ENCODE measurements at regions not wholly inside any gene's neighbourhood (a gene's known extent, or its start where the extent isn't known, plus 50 kb on each side); places are given as distances from the start of the nearest gene placed in this dataset.

DNA sequence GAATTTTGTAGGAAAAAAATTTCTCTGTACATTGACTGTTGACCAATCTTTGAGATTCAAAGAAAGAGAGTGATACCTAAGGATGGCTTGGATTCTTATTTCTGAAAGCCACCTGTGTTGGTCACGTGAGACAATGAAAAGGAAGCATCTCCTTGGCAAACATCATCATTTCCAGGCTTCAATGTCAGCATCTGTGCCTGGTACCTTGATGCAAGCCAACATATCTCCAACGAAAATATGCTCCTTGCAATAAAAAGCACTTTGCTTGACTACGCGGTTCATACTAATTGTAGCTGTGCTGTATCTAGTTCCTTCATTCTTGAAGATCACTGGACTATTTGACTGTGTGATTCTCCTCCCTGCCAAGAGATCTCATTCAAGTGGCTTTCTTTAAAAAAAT, 503.4 kb upstream of the PSMD7 start:
- TF ChIP-seq ZNF143 (CRISPR knock-in tag; IDR thresholded peaks at IDR 0.05) (no peak), BRD4 (CRISPR knock-in tag; IDR thresholded peaks at IDR 0.05) (no peak), GTF2F1 (IDR thresholded peaks at IDR 0.05; ENCODE audit: low read length) (no peak), CHD4 (IDR thresholded peaks at IDR 0.05; ENCODE audit: borderline replicate concordance, low read length) (no peak), SP1 (IDR thresholded peaks at IDR 0.05) (no peak), SP1 (CRISPR knock-in tag; IDR thresholded peaks at IDR 0.05) (no peak), HCFC1 (IDR thresholded peaks at IDR 0.05; ENCODE audit: low read depth, low read length) (no peak), RFX5 (IDR thresholded peaks at IDR 0.05; ENCODE audit: low read depth, low read length) (no peak), GABPB1 (CRISPR knock-in tag; IDR thresholded peaks at IDR 0.05) (no peak), DMAP1 (CRISPR knock-in tag; IDR thresholded peaks at IDR 0.05) (no peak), HNRNPUL1 (IDR thresholded peaks at IDR 0.05; ENCODE audit: low read depth, low read length) (no peak), ZNF883 (CRISPR knock-in tag; IDR thresholded peaks at IDR 0.05; ENCODE audit: not compliant biosample characterization) (no peak)
- TF ChIP-seq, protein P1, sequence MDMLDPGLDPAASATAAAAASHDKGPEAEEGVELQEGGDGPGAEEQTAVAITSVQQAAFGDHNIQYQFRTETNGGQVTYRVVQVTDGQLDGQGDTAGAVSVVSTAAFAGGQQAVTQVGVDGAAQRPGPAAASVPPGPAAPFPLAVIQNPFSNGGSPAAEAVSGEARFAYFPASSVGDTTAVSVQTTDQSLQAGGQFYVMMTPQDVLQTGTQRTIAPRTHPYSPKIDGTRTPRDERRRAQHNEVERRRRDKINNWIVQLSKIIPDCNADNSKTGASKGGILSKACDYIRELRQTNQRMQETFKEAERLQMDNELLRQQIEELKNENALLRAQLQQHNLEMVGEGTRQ (IDR thresholded peaks at IDR 0.05; ENCODE audit: low read depth, low read length): no peak
- TF ChIP-seq, protein P1 (CRISPR knock-in tag; IDR thresholded peaks at IDR 0.05; ENCODE audit: borderline replicate concordance): no peak
- TF ChIP-seq, protein P2, sequence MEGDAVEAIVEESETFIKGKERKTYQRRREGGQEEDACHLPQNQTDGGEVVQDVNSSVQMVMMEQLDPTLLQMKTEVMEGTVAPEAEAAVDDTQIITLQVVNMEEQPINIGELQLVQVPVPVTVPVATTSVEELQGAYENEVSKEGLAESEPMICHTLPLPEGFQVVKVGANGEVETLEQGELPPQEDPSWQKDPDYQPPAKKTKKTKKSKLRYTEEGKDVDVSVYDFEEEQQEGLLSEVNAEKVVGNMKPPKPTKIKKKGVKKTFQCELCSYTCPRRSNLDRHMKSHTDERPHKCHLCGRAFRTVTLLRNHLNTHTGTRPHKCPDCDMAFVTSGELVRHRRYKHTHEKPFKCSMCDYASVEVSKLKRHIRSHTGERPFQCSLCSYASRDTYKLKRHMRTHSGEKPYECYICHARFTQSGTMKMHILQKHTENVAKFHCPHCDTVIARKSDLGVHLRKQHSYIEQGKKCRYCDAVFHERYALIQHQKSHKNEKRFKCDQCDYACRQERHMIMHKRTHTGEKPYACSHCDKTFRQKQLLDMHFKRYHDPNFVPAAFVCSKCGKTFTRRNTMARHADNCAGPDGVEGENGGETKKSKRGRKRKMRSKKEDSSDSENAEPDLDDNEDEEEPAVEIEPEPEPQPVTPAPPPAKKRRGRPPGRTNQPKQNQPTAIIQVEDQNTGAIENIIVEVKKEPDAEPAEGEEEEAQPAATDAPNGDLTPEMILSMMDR (CRISPR knock-in tag; IDR thresholded peaks at IDR 0.05): no peak
- TF ChIP-seq, protein P3, sequence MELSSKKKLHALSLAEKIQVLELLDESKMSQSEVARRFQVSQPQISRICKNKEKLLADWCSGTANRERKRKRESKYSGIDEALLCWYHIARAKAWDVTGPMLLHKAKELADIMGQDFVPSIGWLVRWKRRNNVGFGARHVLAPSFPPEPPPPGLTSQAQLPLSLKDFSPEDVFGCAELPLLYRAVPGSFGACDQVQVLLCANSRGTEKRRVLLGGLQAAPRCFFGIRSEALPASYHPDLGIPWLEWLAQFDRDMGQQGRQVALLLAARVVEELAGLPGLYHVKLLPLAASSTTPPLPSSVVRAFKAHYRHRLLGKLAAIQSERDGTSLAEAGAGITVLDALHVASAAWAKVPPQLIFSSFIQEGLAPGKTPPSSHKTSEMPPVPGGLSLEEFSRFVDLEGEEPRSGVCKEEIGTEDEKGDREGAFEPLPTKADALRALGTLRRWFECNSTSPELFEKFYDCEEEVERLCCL (CRISPR knock-in tag; IDR thresholded peaks at IDR 0.05; ENCODE audit: borderline replicate concordance): no peak

All from HepG2 (cell line).